DOHH2 (cell line): ENCODE measurements at regions not wholly inside any gene's neighbourhood (a gene's known extent, or its start where the extent isn't known, plus 50 kb on each side); places are given as distances from the start of the nearest gene placed in this dataset.

Experiments used
- H3F3A ChIP-seq: fragments of 200-600 bp; sonication (generic), shearing (Covaris generic); 2 replicates; pipeline ENCODE4 v1.6.0; 2016; ENCODE audit warnings: antibody characterized with exemption, mild to moderate bottlenecking; ENCODE audit not compliant: control insufficient read depth, insufficient read depth
- H3K27ac ChIP-seq: fragments of 200-600 bp; sonication (generic); 2 replicates; pipeline ENCODE4 v1.5.1; 2014; ENCODE audit warnings: low read depth, mild to moderate bottlenecking, low read length, moderate library complexity
- H3K27me3 ChIP-seq: fragments of 200-600 bp; sonication (generic); 2 replicates; pipeline ENCODE4 v1.6.1; 2014; ENCODE audit warnings: mild to moderate bottlenecking, low read length, mixed read lengths; ENCODE audit not compliant: control insufficient read depth
- H3K36me3 ChIP-seq: fragments of 200-600 bp; sonication (generic); 2 replicates; pipeline ENCODE4 v1.6.1; 2014; ENCODE audit warnings: mild to moderate bottlenecking, low read length, moderate library complexity, mixed read lengths; ENCODE audit not compliant: control insufficient read depth
- H3K4me1 ChIP-seq: fragments of 200-600 bp; sonication (generic); 2 replicates; pipeline ENCODE4 v1.6.1; 2014; ENCODE audit warnings: mild to moderate bottlenecking, low read length, mixed read lengths; ENCODE audit not compliant: control insufficient read depth
- H3K4me2 ChIP-seq: fragments of 200-600 bp; sonication (generic); 2 replicates; pipeline ENCODE4 v1.6.0; 2014; ENCODE audit warnings: mild to moderate bottlenecking, low read length, moderate library complexity
- H3K4me3 ChIP-seq: fragments of 200-600 bp; sonication (generic); 2 replicates; pipeline ENCODE4 v1.5.1; 2014; ENCODE audit warnings: mild to moderate bottlenecking, low read length, mixed read lengths
- H3K79me2 ChIP-seq: fragments of 200-600 bp; sonication (generic); 2 replicates; pipeline ENCODE4 v1.6.1; 2014; ENCODE audit warnings: mild to moderate bottlenecking, low read length, mixed read lengths; ENCODE audit not compliant: control insufficient read depth
- H3K9me2 ChIP-seq: fragments of 200-600 bp; sonication (generic); replicated peaks from 2 replicates; pipeline ENCODE4 v1.6.1; 2014; ENCODE audit warnings: mild to moderate bottlenecking, low read length, mixed read lengths; ENCODE audit not compliant: control insufficient read depth
- H3K9me3 ChIP-seq: fragments of 200-600 bp; sonication (generic); 2 replicates; pipeline ENCODE4 v1.6.1; 2014; ENCODE audit warnings: antibody characterized with exemption, low read length, mixed read lengths; ENCODE audit not compliant: control insufficient read depth, insufficient read depth
- H4K20me1 ChIP-seq: fragments of 200-600 bp; sonication (generic); 2 replicates; pipeline ENCODE4 v1.6.0; 2014; ENCODE audit warnings: low read depth, mild to moderate bottlenecking, antibody characterized with exemption, low read length, moderate library complexity; ENCODE audit not compliant: control insufficient read depth, insufficient read depth
- CTCF ChIP-seq: fragments of 200-600 bp; sonication (generic); IDR thresholded peaks from one replicate; pipeline ENCODE4 v1.5.1; 2014; ENCODE audit warnings: antibody characterized with exemption, mild to moderate bottlenecking, low read depth, low read length; ENCODE audit not compliant: poor library complexity, severe bottlenecking
- EZH2phosphoT487 ChIP-seq: fragments of 200-600 bp; sonication (generic); IDR thresholded peaks from 2 replicates; pipeline ENCODE4 v1.6.1; 2017; ENCODE audit warnings: borderline replicate concordance, mild to moderate bottlenecking, antibody characterized with exemption, low read length, moderate library complexity, mixed read lengths

DNA sequence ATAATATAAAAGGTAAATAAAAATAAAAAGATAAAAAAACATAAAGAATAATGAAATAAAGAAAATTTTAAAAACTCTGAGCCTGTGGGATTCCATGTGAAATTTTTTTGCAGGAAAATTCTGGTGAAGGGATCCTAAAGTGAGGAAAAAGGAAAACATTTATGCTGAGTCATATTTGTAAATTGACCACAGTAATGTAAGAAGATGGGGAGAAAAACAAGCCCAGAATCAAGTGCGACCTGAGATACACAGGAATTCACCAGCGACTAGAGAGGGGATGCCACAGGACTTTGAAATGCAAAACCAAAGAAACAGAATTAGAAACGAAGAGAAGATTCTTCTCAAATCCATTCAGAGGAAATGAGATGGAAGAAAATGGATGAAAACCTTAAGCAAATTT lies 133.8 kb upstream of the PFKP start:
- Histone ChIP-seq H4K20me1 (no peaks in the 10 kb centered on the region), H3K27me3 (no peaks in the 10 kb centered on the region), H3F3A (no peaks in the 10 kb centered on the region), H3K9me2 (no peaks in the 10 kb centered on the region), H3K4me3 (no peak overlapping the region), H3K4me2 (no peak overlapping the region), H3K9me3 (no peaks in the 10 kb centered on the region), H3K36me3 (no peaks in the 10 kb centered on the region), H3K79me2 (no peaks in the 10 kb centered on the region), H3K27ac (no peak overlapping the region), H3K4me1 (no peaks in the 10 kb centered on the region)
- TF ChIP-seq CTCF = no peak
- TF ChIP-seq EZH2phosphoT487 = no peak

GRCh38 chr10:2933071-2933470 lies 134.3 kb upstream of the PFKP start:
- H4K20me1 ChIP-seq = no peaks in the 10 kb centered on the region
- H3K79me2 ChIP-seq = no peaks in the 10 kb centered on the region
- no peak overlapping the region for H3K27ac ChIP-seq
- no peak overlapping the region for H3K4me2 ChIP-seq
- H3K4me3 ChIP-seq = no peak overlapping the region
- no peaks in the 10 kb centered on the region for H3K4me1 ChIP-seq
- no peaks in the 10 kb centered on the region for H3K36me3 ChIP-seq
- H3K9me3 ChIP-seq = no peaks in the 10 kb centered on the region
- no peak for TF ChIP-seq EZH2phosphoT487
- no peak for TF ChIP-seq CTCF
- no peaks in the 10 kb centered on the region for H3K27me3 ChIP-seq
- no peaks in the 10 kb centered on the region for H3F3A ChIP-seq
- no peaks in the 10 kb centered on the region for H3K9me2 ChIP-seq

GRCh38 chr10:2929480-2930258 lies 137.7 kb upstream of the PFKP start:
- Histone ChIP-seq H3K36me3 (no peaks in the 10 kb centered on the region), H3K4me1 (no peaks in the 10 kb centered on the region)
- TF ChIP-seq EZH2phosphoT487 (no peak), CTCF (no peak)

More at GRCh38 chr10:2929480-2930258, 137.7 kb upstream of the PFKP start:
- Histone ChIP-seq H3K4me2 (no peak overlapping the region), H3F3A (no peaks in the 10 kb centered on the region), H3K9me3 (no peaks in the 10 kb centered on the region), H3K4me3 (no peak overlapping the region), H3K9me2 (no peaks in the 10 kb centered on the region), H4K20me1 (no peaks in the 10 kb centered on the region), H3K79me2 (no peaks in the 10 kb centered on the region), H3K27me3 (no peaks in the 10 kb centered on the region), H3K27ac (no peak overlapping the region)
